ENCODE measurements at regions not wholly inside any gene's neighbourhood (a gene's known extent, or its start where the extent isn't known, plus 50 kb on each side); places are given as distances from the start of the nearest gene placed in this dataset.

DNA sequence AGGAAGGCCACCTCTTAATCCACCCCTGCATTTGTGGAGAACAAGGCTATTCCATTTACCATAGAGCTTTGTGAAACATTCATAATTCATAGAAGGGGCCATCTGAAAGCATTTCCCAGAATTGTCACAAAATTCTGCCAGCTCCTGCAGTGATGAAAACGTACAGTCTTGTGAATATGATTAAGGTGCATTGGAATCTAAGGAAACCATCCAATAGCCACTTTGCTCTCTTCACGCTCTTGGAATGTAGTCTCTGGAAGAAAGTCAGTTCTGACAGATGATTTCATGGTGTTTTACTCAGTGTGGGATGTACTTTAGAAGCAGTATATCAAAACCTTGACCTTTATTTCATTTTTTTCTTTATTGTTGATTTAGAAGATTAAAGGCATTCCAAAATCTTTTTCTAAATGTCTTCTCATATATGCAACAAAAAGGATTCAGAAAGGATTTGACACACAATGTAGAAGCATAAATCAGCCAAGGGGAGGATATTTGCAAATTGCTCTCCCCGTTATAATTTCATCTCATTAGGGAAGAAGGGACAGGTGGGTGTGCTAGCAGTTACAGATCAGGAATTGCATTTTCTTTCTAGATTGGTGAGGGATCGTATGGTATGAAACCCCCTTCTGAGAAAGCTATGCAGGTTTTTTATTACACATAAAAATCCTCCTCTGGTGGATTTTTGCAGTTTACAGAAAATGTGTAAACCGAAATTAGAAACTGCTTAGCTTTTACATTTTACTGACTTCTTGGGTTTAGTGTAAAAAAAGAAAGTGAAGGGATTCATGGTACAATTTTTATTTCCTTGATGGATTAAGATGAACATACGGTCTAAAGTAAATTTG, 390.2 kb downstream of the LRIG3 start:
- TF ChIP-seq, protein P1, sequence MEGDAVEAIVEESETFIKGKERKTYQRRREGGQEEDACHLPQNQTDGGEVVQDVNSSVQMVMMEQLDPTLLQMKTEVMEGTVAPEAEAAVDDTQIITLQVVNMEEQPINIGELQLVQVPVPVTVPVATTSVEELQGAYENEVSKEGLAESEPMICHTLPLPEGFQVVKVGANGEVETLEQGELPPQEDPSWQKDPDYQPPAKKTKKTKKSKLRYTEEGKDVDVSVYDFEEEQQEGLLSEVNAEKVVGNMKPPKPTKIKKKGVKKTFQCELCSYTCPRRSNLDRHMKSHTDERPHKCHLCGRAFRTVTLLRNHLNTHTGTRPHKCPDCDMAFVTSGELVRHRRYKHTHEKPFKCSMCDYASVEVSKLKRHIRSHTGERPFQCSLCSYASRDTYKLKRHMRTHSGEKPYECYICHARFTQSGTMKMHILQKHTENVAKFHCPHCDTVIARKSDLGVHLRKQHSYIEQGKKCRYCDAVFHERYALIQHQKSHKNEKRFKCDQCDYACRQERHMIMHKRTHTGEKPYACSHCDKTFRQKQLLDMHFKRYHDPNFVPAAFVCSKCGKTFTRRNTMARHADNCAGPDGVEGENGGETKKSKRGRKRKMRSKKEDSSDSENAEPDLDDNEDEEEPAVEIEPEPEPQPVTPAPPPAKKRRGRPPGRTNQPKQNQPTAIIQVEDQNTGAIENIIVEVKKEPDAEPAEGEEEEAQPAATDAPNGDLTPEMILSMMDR (IDR thresholded peaks at IDR 0.05; ENCODE audit: low read depth, low read length, missing control alignments): no peak
- no peak overlapping the region for H3K4me3 ChIP-seq (replicated peaks; ENCODE audit: low read depth, low read length)
- DNase-seq (ENCODE audit: extremely low read depth, low read depth): peak; percentile 84

DNA sequence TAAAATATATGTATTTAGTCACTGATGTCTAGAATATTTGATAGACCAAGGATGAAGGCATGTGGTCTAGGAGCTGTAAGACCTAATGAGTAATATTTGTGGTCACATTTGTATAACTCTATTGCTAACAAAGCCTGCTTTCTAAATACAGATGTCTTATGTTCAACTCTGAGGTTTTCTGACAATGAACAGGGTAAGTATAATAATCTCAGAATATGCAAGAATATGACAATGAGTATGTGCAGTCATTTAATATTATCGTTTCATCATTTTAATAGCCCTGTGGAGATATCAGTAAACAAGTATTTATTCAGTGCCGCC, 389.6 kb downstream of the LRIG3 start:
- no peak for DNase-seq (ENCODE audit: extremely low read depth, low read depth)
- H3K4me3 ChIP-seq (replicated peaks; ENCODE audit: low read depth, low read length): no peak overlapping the region
- TF ChIP-seq, protein P1 (IDR thresholded peaks at IDR 0.05; ENCODE audit: low read depth, low read length, missing control alignments): no peak

GRCh38 chr12:58532855-58533608, 387.3 kb downstream of the LRIG3 start:
- TF ChIP-seq, protein P1 (IDR thresholded peaks at IDR 0.05; ENCODE audit: low read depth, low read length, missing control alignments): no peak
- H3K4me3 ChIP-seq (replicated peaks; ENCODE audit: low read depth, low read length): no peak overlapping the region
- no peak for DNase-seq (ENCODE audit: extremely low read depth, low read depth)

GRCh38 chr12:58533652-58534051, 386.7 kb downstream of the LRIG3 start:
- no peak overlapping the region for H3K4me3 ChIP-seq (replicated peaks; ENCODE audit: low read depth, low read length)
- TF ChIP-seq, protein P1 (IDR thresholded peaks at IDR 0.05; ENCODE audit: low read depth, low read length, missing control alignments): no peak
- no peak for DNase-seq (ENCODE audit: extremely low read depth, low read depth)

DNA sequence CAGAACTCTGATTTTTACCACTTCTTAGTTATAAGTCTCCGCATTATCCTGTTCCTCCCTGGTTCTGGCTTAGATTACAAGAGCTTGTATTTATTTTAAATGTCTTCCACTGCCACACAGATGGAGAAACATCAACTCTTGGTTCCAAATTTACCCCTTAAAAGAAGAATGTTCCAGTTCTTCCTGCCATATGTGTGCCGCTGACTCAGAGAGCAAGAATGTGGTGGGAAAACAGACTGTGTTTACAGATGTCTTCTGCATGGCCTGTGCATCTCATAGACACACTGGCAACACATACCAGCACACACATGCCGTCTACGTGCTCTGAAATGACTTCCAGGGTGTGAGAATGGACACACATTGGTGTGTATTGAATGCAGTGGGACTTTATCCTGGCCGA, 383.0 kb downstream of the LRIG3 start:
- H3K4me3 ChIP-seq (replicated peaks; ENCODE audit: low read depth, low read length): no peak overlapping the region
- DNase-seq (ENCODE audit: extremely low read depth, low read depth): peak; percentile 95
- TF ChIP-seq, protein P1 (IDR thresholded peaks at IDR 0.05; ENCODE audit: low read depth, low read length, missing control alignments): no peak

GRCh38 chr12:58539295-58539694, 381.0 kb downstream of the LRIG3 start:
- no peak for DNase-seq (ENCODE audit: extremely low read depth, low read depth)
- H3K4me3 ChIP-seq (replicated peaks; ENCODE audit: low read depth, low read length): no peak overlapping the region
- TF ChIP-seq, protein P1 (IDR thresholded peaks at IDR 0.05; ENCODE audit: low read depth, low read length, missing control alignments): no peak

Measured in HFF-Myc (cell line).